HTR-8/SVneo (cell line): ENCODE measurements at regions not wholly inside any gene's neighbourhood (a gene's known extent, or its start where the extent isn't known, plus 50 kb on each side); places are given as distances from the start of the nearest gene placed in this dataset.
"Not testable (repeated sequence)": the region's sequence is repeated elsewhere in the genome, so short reads cannot be mapped to it uniquely, and the experiment has no call there.

ENCODE experiments used
- DNase-seq: peaks from one replicate; pipeline ENCODE4 v3.0.0; 2011; ENCODE audit warnings: low spot score, mixed read lengths; ENCODE audit not compliant: insufficient read length
- FAIRE-seq: peaks from 2 replicates; lab custom pipeline; 2011; peaks lifted over from hg19 to GRCh38; lab: Jason Lieb, UNC

DNA sequence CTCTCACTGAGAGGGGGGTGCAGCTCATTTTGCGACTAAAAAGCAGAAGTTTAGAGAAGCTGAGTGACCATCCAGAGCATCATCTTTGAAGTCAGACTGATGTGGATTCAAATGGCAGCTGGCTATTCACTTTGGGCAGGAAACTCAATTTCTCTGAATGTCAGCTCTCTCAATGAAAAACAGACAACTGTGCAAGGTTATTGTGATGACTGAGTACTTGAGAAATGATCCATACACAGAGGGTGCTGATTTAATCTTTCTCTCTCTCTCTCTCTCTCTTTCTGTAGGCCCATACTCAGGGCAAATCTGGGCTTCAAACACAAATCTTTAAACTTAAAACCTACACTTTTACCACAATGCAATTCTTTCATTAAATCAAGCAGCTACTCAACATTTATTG is 185.8 kb upstream of the SLIT2 start:
- no peak for FAIRE-seq
- DNase-seq: no peak

DNA sequence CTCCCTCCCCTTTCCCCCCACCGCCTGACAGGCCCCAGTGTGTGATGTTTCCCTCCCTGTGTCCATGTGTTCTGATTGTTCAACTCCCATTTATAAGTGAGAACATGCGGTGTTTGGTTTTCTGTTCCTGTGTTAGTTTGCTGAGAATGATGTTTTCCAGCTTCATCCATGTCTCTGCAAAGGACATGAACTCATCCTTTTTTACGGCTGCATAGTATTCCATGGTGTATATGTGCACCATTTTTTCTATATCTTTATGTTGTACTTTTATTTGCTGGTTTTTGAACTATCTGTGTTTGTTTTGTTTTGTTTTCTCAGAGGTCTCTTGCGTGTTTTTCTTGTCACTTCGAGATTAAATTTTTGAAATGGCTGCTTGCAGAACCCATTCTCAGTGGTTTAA is 188.8 kb upstream of the SLIT2 start:
- FAIRE-seq, DNase-seq: not testable (repeated sequence)

DNA sequence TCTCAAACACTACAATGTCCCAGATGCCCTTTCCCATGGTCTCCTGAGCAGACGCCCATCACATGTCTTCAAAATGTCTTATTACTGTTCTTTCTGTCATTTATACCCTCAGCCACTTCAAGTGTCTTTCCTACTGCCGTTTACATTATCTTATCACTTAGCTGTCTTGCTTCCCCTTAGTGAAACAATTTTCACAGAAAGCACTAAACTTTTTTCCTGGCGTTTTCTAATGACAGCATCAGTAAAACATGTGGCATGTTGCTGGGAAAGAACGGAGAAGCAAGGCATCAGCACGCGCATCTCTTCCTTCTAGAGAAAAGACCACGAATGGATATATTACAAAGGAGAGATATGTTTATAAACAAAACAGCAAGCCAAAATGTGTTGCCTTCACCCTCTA is 189.7 kb upstream of the SLIT2 start:
- FAIRE-seq (no peak), DNase-seq (no peak)

DNA sequence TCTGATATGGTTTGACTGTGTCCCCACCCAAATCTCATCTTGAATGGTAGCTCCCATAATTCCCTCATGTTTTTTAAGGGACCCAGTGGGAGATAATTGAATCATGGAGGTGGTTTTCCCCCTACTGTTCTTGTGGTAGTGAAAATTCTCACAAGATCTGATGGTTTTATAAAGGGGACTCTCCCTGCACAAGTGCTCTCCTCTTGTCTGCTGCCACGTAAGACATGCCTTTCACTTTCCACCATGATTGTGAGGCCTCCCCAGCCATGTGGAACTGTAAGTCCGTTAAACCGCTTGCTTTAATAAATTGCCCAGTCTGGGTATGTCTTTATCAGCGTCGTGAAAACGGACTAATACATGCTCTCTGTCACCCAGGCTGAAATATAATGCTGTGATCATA is 200.9 kb upstream of the SLIT2 start:
- DNase-seq: no peak
- no peak for FAIRE-seq

DNA sequence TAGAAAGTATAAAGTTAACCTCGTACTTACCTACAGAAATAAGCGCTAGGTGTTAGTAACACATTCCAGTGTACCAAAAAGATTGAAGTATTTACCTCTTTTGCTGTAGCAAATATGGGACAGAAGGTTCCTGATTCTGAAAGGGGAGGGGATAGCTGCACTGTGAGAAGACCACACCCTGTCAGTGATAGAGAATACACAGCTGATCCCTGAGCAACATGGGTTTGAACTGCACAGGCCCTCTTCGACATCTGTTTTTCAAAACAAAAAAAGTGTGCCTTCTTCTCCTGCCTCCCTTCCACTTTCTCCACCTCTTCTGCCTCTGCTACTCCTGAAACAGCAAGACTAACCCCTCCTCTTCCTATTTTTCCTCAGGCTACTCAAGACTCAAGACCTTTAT is 201.8 kb upstream of the SLIT2 start:
- FAIRE-seq: no peak
- DNase-seq: no peak

DNA sequence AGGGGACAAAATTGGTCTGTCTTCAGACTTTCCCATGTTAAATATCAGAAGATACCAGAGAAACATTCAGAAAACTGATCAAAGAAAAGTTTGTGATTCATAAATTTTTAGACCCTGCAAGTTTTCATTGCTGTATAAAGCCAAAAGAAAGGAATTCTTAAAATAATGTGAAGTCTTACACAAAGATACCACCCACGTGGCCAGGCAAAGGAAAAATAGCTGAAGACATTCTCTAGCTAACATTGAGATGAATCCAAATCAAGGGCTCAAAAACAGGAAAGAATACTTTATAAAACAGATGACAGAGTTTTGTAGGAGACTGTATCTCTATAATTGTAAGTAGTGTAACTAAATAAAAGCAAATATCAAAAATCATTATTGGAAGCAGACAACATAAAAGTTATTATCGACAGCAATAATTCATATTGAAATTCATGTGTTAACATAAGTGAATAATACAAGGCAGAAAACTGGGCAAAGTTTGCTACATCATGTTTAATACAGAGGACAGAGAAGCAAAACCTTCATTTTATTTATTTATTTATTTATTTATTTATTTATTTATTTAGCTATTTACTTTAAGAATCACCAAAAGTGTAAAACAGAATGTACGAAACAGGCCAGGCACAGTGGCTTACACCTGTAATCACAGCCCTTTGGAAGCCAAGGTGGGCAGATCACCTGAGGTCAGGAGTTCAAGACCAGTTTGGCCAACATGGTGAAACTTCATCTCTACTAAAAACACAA is 204.6 kb upstream of the SLIT2 start:
- no peak for FAIRE-seq
- no peak for DNase-seq

DNA sequence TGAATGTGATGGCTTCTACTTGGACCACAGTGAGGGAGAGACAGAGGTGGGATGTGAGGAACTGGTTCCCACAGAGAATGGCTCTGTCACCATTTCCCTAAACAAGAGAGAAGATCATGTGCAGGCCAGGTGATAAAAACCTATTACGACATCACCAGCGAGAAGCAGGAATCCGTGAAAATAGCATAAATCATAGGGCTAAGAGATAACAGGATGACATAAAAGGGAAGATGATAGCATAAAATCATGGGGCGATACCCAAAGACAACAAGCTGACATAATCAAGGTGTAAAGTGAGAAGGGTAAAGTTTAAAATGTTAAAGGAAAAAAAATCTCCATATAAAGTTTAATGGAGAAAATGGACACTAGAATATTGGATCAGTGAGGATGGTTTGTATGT is 205.5 kb upstream of the SLIT2 start:
- no peak for FAIRE-seq

DNA sequence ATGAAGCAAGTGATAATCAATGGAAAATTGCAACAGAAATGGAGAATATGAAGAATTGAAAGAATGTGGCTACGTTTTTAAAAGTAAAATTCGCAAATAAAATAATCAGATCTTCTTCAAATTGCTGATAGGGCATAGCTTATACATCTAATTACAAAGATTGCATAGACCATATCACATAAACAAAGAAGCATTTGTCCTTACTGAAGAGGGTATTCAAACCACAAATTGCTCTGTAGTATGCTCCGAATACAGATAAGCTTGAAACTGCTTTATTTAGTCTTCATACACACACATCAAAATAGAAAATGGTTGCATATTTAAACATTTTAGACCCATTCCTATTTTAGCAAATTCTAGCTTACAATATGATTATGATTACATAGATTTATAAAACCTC is 206.7 kb upstream of the SLIT2 start:
- DNase-seq (no peak), FAIRE-seq (no peak)

More for the DNA sequence above, 205.5 kb upstream of the SLIT2 start:
- DNase-seq: no peak

DNA sequence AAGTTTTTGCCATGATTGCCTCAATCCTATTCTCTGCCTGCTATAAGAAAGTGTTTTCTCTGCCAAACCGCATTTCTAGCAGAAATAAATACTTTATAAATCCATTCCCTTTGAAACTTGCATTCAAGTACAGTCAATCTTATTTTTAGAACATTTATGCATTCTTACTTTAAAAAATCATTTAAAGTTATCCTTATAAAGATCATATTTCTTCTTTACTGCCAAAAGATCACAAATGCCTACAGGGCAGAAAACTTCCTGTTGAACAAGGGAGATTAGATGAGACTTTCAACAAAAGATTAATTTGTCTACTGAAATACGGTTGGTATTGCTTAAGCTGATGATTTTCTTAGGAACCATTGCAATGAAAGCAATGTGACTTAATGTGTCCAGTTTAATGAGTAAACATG is 207.2 kb upstream of the SLIT2 start:
- peak; percentile 4 for FAIRE-seq
- DNase-seq: peak; percentile 7

DNA sequence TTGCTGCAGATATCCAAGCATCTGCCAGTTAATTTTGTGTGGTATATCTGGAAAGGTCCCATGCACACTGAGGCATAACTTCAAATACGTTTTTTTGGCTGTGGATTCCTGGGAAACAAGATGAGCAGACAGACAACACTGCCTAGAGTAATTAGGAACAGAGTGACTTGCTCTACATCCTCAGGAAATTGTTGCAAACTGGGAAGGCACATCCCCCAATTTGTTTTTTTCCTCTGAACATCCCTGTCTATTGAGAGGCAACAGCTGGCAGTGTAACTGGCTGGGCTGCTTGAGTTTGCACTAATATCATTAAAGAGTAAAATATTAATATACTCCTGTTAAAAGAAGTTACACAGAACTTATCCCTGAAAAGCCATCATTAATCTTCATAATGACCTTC is 207.7 kb upstream of the SLIT2 start:
- FAIRE-seq (no peak), DNase-seq (no peak)

DNA sequence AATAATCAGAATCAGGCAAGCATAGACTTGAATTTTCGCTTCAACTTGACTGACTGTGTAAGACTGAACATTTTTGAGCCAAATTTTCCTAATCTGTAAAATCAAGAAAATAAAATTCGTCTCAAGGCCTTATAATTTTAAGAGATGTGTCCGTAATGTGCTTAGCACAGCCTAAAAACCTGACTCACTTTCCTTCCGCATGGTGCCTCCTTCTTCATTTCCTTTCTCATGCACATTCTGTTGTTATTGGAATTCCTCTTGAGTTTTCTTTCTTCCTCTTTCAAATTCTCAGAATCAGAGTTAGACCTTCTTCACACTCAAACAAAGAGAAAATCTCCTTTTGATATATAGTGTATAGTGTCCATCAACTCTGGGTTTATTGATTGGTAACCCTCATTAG is 208.9 kb upstream of the SLIT2 start:
- FAIRE-seq (no peak), DNase-seq (no peak)

DNA sequence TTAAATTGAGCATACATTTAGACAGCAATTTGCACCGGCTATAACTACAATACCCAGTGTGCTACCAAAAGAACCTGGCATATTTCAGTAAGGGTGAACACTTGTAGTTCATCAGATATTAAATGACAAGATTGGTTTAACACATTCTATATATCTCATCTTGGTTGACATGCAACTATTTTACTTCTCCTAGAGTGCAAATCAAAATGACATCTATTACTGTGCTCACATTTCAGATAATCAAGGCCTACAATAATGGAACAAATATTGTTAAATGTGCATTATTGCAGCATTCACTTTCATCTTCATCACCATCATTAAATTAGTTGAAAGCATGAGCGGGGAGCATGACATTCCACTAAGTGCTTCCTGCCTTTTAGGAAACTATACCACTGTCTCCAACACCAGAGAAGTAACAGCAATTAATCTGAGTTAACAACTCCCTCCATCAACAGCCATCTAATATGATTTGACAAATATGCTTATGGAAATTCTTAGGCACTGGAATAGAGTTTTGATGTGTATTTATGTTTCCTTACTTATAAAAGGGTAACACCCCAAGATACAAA is 209.8 kb upstream of the SLIT2 start:
- DNase-seq (no peak), FAIRE-seq (no peak)

DNA sequence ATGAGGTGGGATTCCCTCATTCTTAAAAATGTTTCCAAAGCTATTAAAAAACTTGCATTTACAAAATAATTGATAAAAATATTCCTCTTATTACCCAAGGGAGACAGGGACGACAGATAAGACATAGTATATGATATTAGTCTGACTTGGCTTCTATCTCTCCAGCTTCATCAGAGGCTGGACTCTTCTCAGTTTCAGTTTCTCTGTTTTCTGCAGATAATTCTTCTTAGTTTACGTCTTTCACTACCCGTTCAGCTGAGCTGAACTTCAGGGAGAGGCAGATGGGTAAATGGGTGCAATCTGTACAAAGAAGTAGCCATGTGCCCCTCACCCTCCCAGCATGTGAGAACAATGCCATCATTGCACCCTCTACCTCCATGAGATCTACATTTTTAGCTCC is 214.0 kb upstream of the SLIT2 start:
- no peak for FAIRE-seq
- no peak for DNase-seq

DNA sequence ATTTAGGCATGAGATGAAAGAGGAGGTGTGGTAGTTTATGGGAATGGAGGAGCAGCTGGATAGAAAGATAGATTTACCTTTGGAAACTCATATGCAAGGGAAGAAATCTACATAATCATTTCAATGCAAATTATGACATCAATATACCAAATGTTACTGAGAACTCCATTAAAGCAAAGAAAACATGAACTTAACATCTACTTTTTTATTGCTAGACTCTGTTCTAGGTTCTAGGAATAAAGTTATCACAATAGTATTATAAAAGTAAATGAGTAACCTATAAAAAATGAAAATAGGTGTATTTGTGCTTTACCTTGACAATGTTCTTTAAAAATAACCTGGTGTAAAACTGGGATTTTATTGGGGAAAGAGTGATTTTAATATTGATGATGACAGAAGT is 221.6 kb upstream of the SLIT2 start:
- DNase-seq: no peak
- no peak for FAIRE-seq

DNA sequence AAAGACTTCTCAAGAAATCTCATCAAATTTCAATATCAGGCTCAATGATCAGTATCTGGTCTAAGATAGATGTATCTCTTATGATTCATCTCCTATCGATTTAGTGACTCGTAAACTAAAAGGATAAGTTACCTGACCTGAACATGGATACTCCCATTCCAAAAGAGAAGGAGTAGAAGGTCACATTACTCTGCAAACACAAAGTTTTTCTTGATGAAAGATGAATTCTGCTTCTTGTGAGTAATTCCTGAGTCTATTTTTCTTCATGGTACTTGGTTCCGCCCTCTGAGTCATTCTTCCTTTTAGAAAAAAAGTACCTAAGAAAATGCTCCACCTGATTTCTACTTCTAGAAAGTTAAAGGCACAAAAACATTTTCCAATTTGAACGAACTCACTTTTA is 223.1 kb upstream of the SLIT2 start:
- no peak for DNase-seq
- no peak for FAIRE-seq

DNA sequence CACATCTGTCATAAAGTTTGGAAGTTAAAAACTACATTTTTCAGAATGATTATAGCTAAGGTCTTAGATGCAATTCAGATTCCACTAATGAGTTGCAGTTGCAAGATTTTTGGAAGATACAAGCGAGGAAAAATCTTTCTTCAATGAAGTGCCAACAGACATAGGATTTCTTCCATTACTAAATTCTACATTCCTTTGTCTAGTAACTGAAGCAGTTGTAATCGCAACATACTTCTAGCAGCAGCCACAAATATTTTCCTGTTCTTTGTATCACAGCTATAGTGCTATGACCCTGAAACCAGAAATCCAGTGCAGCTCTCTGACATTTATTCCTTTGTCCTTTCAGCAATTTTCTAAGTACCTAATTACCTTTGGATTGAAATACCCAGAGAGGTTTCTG is 225.2 kb upstream of the SLIT2 start:
- no peak for FAIRE-seq
- no peak for DNase-seq

DNA sequence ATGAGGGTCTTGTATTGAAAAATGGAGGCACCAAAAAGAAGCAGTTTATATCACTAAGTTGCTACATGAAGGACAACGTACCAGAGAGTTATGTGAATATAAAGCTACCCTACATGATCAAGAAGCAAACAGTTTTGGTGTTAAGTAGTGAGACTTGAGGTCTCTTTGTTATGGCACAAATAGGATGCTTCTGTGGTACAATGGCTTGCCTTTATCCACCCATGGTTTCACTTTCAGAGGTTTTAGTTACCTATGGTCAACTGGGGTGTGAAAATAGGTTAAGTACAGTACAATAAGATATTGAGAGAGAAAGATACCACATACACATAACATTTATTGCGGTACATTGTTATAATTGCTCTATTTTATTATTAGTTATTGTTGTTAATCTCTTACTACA is 229.2 kb upstream of the SLIT2 start:
- FAIRE-seq (no peak), DNase-seq (no peak)

DNA sequence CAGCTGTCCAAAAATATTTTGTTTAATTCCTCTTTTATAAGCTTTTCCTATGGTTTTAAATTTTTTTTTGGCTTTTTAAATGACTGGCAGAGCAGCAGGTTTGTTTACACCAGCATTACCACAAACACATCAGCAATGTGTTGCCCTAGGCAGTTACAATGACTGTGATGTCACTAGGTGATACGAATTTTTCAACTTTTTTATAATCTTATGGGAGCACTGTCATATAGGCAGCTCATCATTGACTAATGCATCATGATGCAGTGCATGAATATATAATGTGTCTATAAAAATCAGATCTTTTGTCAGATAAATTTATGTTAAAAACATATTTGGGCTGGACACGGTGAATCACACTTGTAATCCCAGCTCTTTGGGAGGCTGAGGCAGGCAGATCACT is 231.6 kb upstream of the SLIT2 start:
- no peak for DNase-seq

DNA sequence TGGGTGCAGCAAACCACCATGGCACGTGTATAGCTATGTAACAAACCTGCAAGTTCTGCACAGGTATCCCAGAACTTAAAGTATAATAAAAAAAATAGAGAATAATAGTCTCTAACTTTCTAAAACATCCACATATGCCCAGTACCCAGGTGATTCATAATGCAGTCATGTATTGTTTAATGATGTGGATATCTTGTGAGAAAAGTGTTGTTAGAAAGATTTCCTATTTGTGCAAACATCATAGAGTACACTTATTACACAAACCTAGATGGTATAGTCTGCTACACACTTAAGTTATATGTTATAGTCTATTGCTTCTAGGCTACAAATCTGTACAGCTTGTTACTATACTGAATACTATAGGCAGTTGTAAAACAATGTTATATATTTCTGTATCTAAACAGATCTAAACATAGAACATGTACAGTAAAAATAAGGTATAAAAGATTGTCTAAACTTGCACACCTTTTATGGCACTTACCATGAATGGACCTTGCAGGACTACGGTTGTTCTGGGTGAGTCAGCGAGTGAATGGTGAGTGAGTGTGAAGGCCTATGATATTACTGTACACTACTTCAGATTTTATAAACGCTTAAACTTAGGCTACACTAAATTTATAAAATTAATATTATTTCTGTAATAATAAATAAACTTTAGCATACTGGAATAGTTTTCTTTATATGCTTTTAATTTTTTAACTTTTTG is 232.2 kb upstream of the SLIT2 start:
- DNase-seq: no peak
- FAIRE-seq: peak; percentile 9

More for the DNA sequence above, 231.6 kb upstream of the SLIT2 start:
- no peak for FAIRE-seq

DNA sequence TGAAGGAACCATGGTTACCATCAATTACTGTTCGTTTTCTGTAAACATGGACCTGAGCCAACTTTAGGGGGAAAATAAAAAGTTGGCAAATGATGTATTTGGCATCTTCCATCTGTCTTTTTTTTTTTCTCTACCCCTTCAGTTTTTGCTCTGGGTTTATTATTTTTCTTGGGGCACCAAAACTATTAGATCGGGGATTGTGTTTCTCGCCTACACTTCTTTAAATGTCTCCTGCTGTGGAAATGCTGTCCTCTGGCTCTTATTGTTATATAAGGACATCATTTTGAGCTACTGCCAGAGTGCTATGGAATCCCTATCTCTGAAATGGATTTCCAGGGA is 234.0 kb upstream of the SLIT2 start:
- DNase-seq: no peak
- no peak for FAIRE-seq

DNA sequence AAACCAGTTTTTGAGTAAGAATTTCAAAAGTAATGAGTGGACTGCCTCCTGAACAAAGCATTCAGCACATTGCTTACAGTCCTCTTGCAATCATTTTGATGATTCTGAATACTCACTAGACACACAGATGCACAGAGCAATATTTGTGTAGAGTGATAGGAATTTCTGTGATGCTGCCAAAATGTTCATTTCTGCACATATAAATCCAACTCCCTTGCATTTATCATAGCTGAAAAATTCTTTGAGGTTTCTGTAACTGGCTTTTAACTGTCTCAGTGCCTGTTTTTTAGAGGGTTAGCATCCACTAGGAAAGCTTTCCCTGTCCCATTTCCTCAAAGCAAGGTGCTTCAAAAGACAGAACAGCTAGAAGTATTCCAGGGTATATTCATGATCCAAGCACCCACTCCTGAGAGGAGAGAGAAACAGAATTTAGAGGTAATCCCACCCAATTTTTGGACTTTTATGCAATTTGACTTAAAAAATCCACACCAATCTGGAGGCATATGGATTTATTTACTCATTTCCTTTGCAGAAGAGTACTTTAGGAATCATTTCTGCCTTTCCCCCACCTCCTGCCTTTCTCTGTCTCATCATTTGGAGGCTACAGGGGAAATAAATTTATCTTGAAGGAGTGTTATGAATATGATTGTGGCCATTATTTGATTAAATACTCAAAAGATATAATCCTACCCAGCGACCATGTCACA is 234.5 kb upstream of the SLIT2 start:
- FAIRE-seq: no peak
- DNase-seq: peak; percentile 11
